GM21515 (cell line): ENCODE measurements at regions not wholly inside any gene's neighbourhood (a gene's known extent, or its start where the extent isn't known, plus 50 kb on each side); places are given as distances from the start of the nearest gene placed in this dataset.

ENCODE experiments used
- ATAC-seq: cut with Tn5 transposase; IDR thresholded peaks from one replicate; pipeline ENCODE4 v1.9.1; 2021; ENCODE audit not compliant: unreplicated experiment

- no peak for ATAC-seq
These were observed 170.3 kb upstream of the BMP4 start for GRCh38 chr14:54126947-54127346.

GRCh38 chr14:54127526-54127925 lies 170.9 kb upstream of the BMP4 start:
- no peak for ATAC-seq

GRCh38 chr14:54129850-54130640 lies 173.4 kb upstream of the BMP4 start:
- ATAC-seq, result no peak

GRCh38 chr14:54132496-54132895 lies 175.9 kb upstream of the BMP4 start:
- no peak for ATAC-seq

- no peak for ATAC-seq
These were observed 177.3 kb upstream of the BMP4 start for GRCh38 chr14:54133896-54134295.

GRCh38 chr14:54135804-54136280 lies 179.2 kb upstream of the BMP4 start:
- ATAC-seq, result no peak

- ATAC-seq, result no peak
These were observed 180.4 kb upstream of the BMP4 start for GRCh38 chr14:54136894-54137613.

- no peak for ATAC-seq
These were observed 181.0 kb upstream of the BMP4 start for GRCh38 chr14:54137614-54137961.

- ATAC-seq, result no peak
These were observed 181.4 kb upstream of the BMP4 start for GRCh38 chr14:54138024-54138353.

- ATAC-seq, result no peak
These were observed 181.9 kb upstream of the BMP4 start for GRCh38 chr14:54138354-54139038.

GRCh38 chr14:54140551-54140950 lies 183.9 kb upstream of the BMP4 start:
- ATAC-seq, result no peak

- no peak for ATAC-seq
These were observed 190.0 kb upstream of the BMP4 start for GRCh38 chr14:54146601-54147000.

GRCh38 chr14:54147282-54147681 lies 190.7 kb upstream of the BMP4 start:
- ATAC-seq, result no peak

GRCh38 chr14:54147758-54148157 lies 191.1 kb upstream of the BMP4 start:
- no peak for ATAC-seq

GRCh38 chr14:54148251-54148650 lies 191.6 kb upstream of the BMP4 start:
- no peak for ATAC-seq

- ATAC-seq, result no peak
These were observed 195.7 kb upstream of the BMP4 start for GRCh38 chr14:54152351-54152750.

GRCh38 chr14:54166049-54166950 lies 209.7 kb upstream of the BMP4 start:
- ATAC-seq, result no peak

- ATAC-seq, result no peak
These were observed 211.9 kb upstream of the BMP4 start for GRCh38 chr14:54168489-54168888.

GRCh38 chr14:54169254-54169924 lies 212.8 kb upstream of the BMP4 start:
- no peak for ATAC-seq

GRCh38 chr14:54170301-54170700 lies 213.7 kb upstream of the BMP4 start:
- no peak for ATAC-seq
